OCI-LY7 (cell line): ENCODE measurements at regions not wholly inside any gene's neighbourhood (a gene's known extent, or its start where the extent isn't known, plus 50 kb on each side); places are given as distances from the start of the nearest gene placed in this dataset.

ENCODE experiments used
- BruUV-seq: library from RNA; stranded (reverse); fragments of 400-500 nt; replicated peaks from 2 replicates; lab custom pipeline; 2021; lab: Mats Ljungman, UMichigan
- CTCF ChIA-PET: fragments of 300-600 bp; sonication (Branson Sonifier 250); formaldehyde crosslinking; loops from one replicate; lab custom pipeline; 2022; ENCODE audit warnings: antibody characterized with exemption; ENCODE audit not compliant: unreplicated experiment; lab: Charles Lee
- POLR2A ChIA-PET: fragments of 300-600 bp; sonication (Branson Sonifier 250); formaldehyde crosslinking; loops from one replicate; lab custom pipeline; 2022; ENCODE audit warnings: antibody characterized with exemption; lab: Charles Lee
- DNase-seq: peaks from one replicate; pipeline ENCODE4 v3.0.0-alpha.2; 2015; ENCODE audit warnings: low spot score
- H2AFZ ChIP-seq: fragments of 200-600 bp; sonication (generic), shearing (Covaris generic); 2 replicates; pipeline ENCODE4 v1.6.1; 2014; ENCODE audit warnings: mild to moderate bottlenecking, antibody characterized with exemption, low read length, moderate library complexity
- H3K27ac ChIP-seq: fragments of 200-600 bp; sonication (generic); 2 replicates; pipeline ENCODE4 v1.5.1; 2014; ENCODE audit warnings: mixed run types, low read depth, mild to moderate bottlenecking, moderate library complexity, low read length, inconsistent platforms; ENCODE audit not compliant: poor library complexity, severe bottlenecking
- H3K36me3 ChIP-seq: fragments of 200-600 bp; sonication (generic); 2 replicates; pipeline ENCODE4 v1.6.1; 2014; ENCODE audit warnings: mild to moderate bottlenecking, antibody characterized with exemption, low read length, moderate library complexity, mixed read lengths; ENCODE audit not compliant: insufficient read depth
- H3K4me1 ChIP-seq: fragments of 200-600 bp; sonication (generic); 2 replicates; pipeline ENCODE4 v1.5.1; 2014; ENCODE audit warnings: mild to moderate bottlenecking, low read length; ENCODE audit not compliant: insufficient read depth, poor library complexity, severe bottlenecking
- H3K4me2 ChIP-seq: fragments of 200-600 bp; sonication (generic); 2 replicates; pipeline ENCODE4 v1.6.1; 2014; ENCODE audit warnings: mild to moderate bottlenecking, low read length
- H3K4me3 ChIP-seq: fragments of 200-600 bp; sonication (generic); 2 replicates; pipeline ENCODE4 v1.5.1; 2014; ENCODE audit warnings: mild to moderate bottlenecking, low read depth, low read length; ENCODE audit not compliant: poor library complexity, severe bottlenecking
- H3K79me2 ChIP-seq: fragments of 200-600 bp; sonication (generic); 2 replicates; pipeline ENCODE4 v1.6.1; 2016; ENCODE audit warnings: low read depth, mild to moderate bottlenecking, low read length, moderate library complexity, mixed read lengths; ENCODE audit not compliant: insufficient read depth
- H3K9me2 ChIP-seq: fragments of 200-600 bp; sonication (generic); 2 replicates; pipeline ENCODE4 v1.6.1; 2016; ENCODE audit warnings: mild to moderate bottlenecking, low read length, mixed read lengths; ENCODE audit not compliant: insufficient read depth
- H3K9me3 ChIP-seq: fragments of 200-600 bp; sonication (generic); 2 replicates; pipeline ENCODE4 v1.6.1; 2014; ENCODE audit warnings: mild to moderate bottlenecking, mixed run types, low read length, mixed read lengths
- H4K20me1 ChIP-seq: fragments of 200-600 bp; sonication (generic); 2 replicates; pipeline ENCODE4 v1.6.1; 2014; ENCODE audit warnings: mild to moderate bottlenecking, antibody characterized with exemption, low read length, moderate library complexity, mixed read lengths; ENCODE audit not compliant: insufficient read depth
- CTCF ChIP-seq: fragments of 200-600 bp; sonication (generic); conservative IDR thresholded peaks from 2 replicates; pipeline ENCODE4 v1.5.1; 2014; ENCODE audit warnings: mild to moderate bottlenecking, antibody characterized with exemption, low read length, moderate library complexity, mixed read lengths
- EZH2phosphoT487 ChIP-seq: fragments of 200-600 bp; sonication (generic); IDR thresholded peaks from 2 replicates; pipeline ENCODE4 v1.6.1; 2018; ENCODE audit warnings: low read depth, borderline replicate concordance, mild to moderate bottlenecking, mixed run types, antibody characterized with exemption, low read length, moderate library complexity, mixed read lengths
- intact Hi-C: fragments of 100-400 bp; cut with micrococcal nuclease; formaldehyde crosslinking; loops from one replicate; pipeline ENCODE4 v1.10.0; 2022; ENCODE audit not compliant: unreplicated experiment

- no peak overlapping the region for H3K4me2 ChIP-seq
- intact Hi-C loops, result no loop called here
- CTCF ChIA-PET, result no interaction called here
Measured at GRCh38 chr5:72694856-72695255, 121.6 kb upstream of the TNPO1 start.

GRCh38 chr5:72693546-72694205 lies 122.8 kb upstream of the TNPO1 start:
- DNase-seq, result no peak
- Histone ChIP-seq H3K27ac (no peak overlapping the region), H2AFZ (no peak overlapping the region), H3K4me1 (no peaks in the 10 kb centered on the region), H3K79me2 (no peaks in the 10 kb centered on the region), H3K4me3 (no peak overlapping the region), H3K9me2 (no peaks in the 10 kb centered on the region), H3K9me3 (no peaks in the 10 kb centered on the region), H3K4me2 (no peak overlapping the region), H4K20me1 (no peaks in the 10 kb centered on the region), H3K36me3 (no peaks in the 10 kb centered on the region)
- intact Hi-C loops, result no loop called here
- TF ChIP-seq CTCF, result no peak
- TF ChIP-seq EZH2phosphoT487, result no peak
- ChIA-PET CTCF (no interaction called here), POLR2A (no interaction called here)
- BruUV-seq, result no TSS peak

More at GRCh38 chr5:72694856-72695255, 121.6 kb upstream of the TNPO1 start:
- no peak for DNase-seq
- Histone ChIP-seq H3K79me2 (no peaks in the 10 kb centered on the region), H2AFZ (no peak overlapping the region), H3K9me2 (no peaks in the 10 kb centered on the region), H3K9me3 (no peaks in the 10 kb centered on the region), H3K4me3 (no peak overlapping the region), H4K20me1 (no peaks in the 10 kb centered on the region), H3K4me1 (no peaks in the 10 kb centered on the region), H3K27ac (no peak overlapping the region), H3K36me3 (no peaks in the 10 kb centered on the region)
- POLR2A ChIA-PET, result no interaction called here
- TF ChIP-seq EZH2phosphoT487 (no peak), CTCF (no peak)
- no TSS peak for BruUV-seq

GRCh38 chr5:72692651-72693442 lies 123.6 kb upstream of the TNPO1 start:
- intact Hi-C loops, result no loop called here
- Histone ChIP-seq H2AFZ (no peak overlapping the region), H3K4me3 (no peak overlapping the region), H3K27ac (no peak overlapping the region), H3K4me2 (no peak overlapping the region), H3K36me3 (no peaks in the 10 kb centered on the region), H3K9me3 (no peaks in the 10 kb centered on the region), H3K79me2 (no peaks in the 10 kb centered on the region), H3K4me1 (no peaks in the 10 kb centered on the region), H3K9me2 (no peaks in the 10 kb centered on the region), H4K20me1 (no peaks in the 10 kb centered on the region)
- ChIA-PET POLR2A (no interaction called here), CTCF (no interaction called here)
- no peak for DNase-seq
- no peak for TF ChIP-seq EZH2phosphoT487
- no peak for TF ChIP-seq CTCF
- BruUV-seq, result no TSS peak
